HEK293T (cell line): ENCODE measurements at regions not wholly inside any gene's neighbourhood (a gene's known extent, or its start where the extent isn't known, plus 50 kb on each side); places are given as distances from the start of the nearest gene placed in this dataset.

ENCODE experiments used
- BHLHE40 ChIP-seq: fragments of 450-650 bp; IDR thresholded peaks from 2 replicates; pipeline ENCODE4 v1.6.1; 2016; ENCODE audit warnings: mild to moderate bottlenecking, moderate library complexity, borderline replicate concordance
- CTBP1 ChIP-seq: fragments of 450-650 bp; IDR thresholded peaks from 2 replicates; pipeline ENCODE4 v1.6.1; 2016; ENCODE audit warnings: borderline replicate concordance
- ELF4 ChIP-seq: fragments of 450-650 bp; IDR thresholded peaks from 2 replicates; pipeline ENCODE4 v1.6.1; 2017; ENCODE audit warnings: antibody characterized with exemption
- FOXA1 ChIP-seq: fragments of 450-650 bp; IDR thresholded peaks from 2 replicates; pipeline ENCODE4 v1.6.1; 2016; ENCODE audit warnings: mild to moderate bottlenecking
- FOXM1 ChIP-seq: fragments of 450-650 bp; IDR thresholded peaks from 2 replicates; pipeline ENCODE4 v1.6.1; 2017; ENCODE audit warnings: mild to moderate bottlenecking, borderline replicate concordance
- L3MBTL2 ChIP-seq: fragments of 450-650 bp; conservative IDR thresholded peaks from 2 replicates; pipeline ENCODE4 v1.6.1; 2016; ENCODE audit warnings: mild to moderate bottlenecking
- LEF1 ChIP-seq: fragments of 450-650 bp; IDR thresholded peaks from 2 replicates; pipeline ENCODE4 v1.6.1; 2017; ENCODE audit warnings: mild to moderate bottlenecking, borderline replicate concordance
- SP1 ChIP-seq: fragments of 450-650 bp; IDR thresholded peaks from 2 replicates; pipeline ENCODE4 v1.6.1; 2017
- SUZ12 ChIP-seq: fragments of 450-650 bp; IDR thresholded peaks from 2 replicates; pipeline ENCODE4 v1.6.1; 2016; ENCODE audit warnings: mild to moderate bottlenecking
- TARDBP ChIP-seq: fragments of 450-650 bp; IDR thresholded peaks from 2 replicates; pipeline ENCODE4 v1.6.1; 2016

DNA sequence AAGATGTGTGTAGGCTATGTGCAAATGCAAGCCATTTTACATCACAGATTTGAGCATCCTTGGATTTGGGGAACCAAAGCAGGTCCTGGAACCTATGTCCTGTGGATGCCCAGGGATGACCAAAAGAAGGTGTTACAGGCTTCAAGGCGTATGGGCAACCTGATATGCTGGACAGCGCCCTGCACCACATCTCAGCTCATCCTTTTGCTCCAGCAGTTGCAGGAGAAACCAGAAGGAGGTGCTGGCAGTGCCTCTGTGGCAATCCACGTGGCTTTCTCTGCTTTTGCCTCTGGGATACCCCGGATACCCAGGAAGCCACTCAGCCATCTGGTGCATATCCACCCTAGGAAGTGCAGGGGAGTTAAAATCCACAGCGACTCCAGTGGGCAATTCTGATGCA lies 110.3 kb upstream of the VSTM2B start:
- TF ChIP-seq FOXA1 (no peak), ELF4 (no peak), SUZ12 (no peak), CTBP1 (no peak), SP1 (no peak), BHLHE40 (no peak), TARDBP (no peak), FOXM1 (no peak), L3MBTL2 (no peak), LEF1 (no peak)
